GM11168 (cell line): ENCODE measurements at regions not wholly inside any gene's neighbourhood (a gene's known extent, or its start where the extent isn't known, plus 50 kb on each side); places are given as distances from the start of the nearest gene placed in this dataset.
"Not testable (repeated sequence)": the region's sequence is repeated elsewhere in the genome, so short reads cannot be mapped to it uniquely, and the experiment has no call there.

Experiments used
- in situ Hi-C: fragments of 300-500 bp; cut with MboI; formaldehyde crosslinking; loops from one replicate; pipeline ENCODE4 v1.12.0; 2022; ENCODE audit warnings: low sequenced_read_pairs; ENCODE audit not compliant: unreplicated experiment

- in situ Hi-C loops: no loop called here
These were observed 497.2 kb upstream of the CDH4 start for GRCh38 chr20:60754856-60755255.

GRCh38 chr20:60759651-60760050 lies 492.4 kb upstream of the CDH4 start:
- in situ Hi-C loops: no loop called here

- in situ Hi-C loops: no loop called here
These were observed 491.6 kb upstream of the CDH4 start for GRCh38 chr20:60760256-60761000.

- in situ Hi-C loops: no loop called here
These were observed 491.0 kb upstream of the CDH4 start for GRCh38 chr20:60761056-60761455.

- in situ Hi-C loops: no loop called here
These were observed 489.7 kb upstream of the CDH4 start for GRCh38 chr20:60762386-60762785.

- in situ Hi-C loops: no loop called here
These were observed 487.7 kb upstream of the CDH4 start for GRCh38 chr20:60764328-60764727.

GRCh38 chr20:60764771-60765170 lies 487.3 kb upstream of the CDH4 start:
- in situ Hi-C loops: no loop called here

- in situ Hi-C loops: no loop called here
These were observed 486.1 kb upstream of the CDH4 start for GRCh38 chr20:60765821-60766403.

GRCh38 chr20:60768216-60768615 lies 483.8 kb upstream of the CDH4 start:
- in situ Hi-C loops: no loop called here

- in situ Hi-C loops: no loop called here
These were observed 471.6 kb upstream of the CDH4 start for GRCh38 chr20:60780388-60781025.

GRCh38 chr20:60782959-60783625 lies 469.0 kb upstream of the CDH4 start:
- in situ Hi-C loops: no loop called here

GRCh38 chr20:60785301-60785700 lies 466.8 kb upstream of the CDH4 start:
- in situ Hi-C loops: no loop called here

- in situ Hi-C loops: no loop called here
These were observed 466.3 kb upstream of the CDH4 start for GRCh38 chr20:60785785-60786184.

- in situ Hi-C loops: no loop called here
These were observed 465.3 kb upstream of the CDH4 start for GRCh38 chr20:60786686-60787217.

GRCh38 chr20:60787276-60787675 lies 464.8 kb upstream of the CDH4 start:
- in situ Hi-C loops: no loop called here

- in situ Hi-C loops: no loop called here
These were observed 464.0 kb upstream of the CDH4 start for GRCh38 chr20:60788070-60788469.

- in situ Hi-C loops: no loop called here
These were observed 462.7 kb upstream of the CDH4 start for GRCh38 chr20:60789399-60789798.

- in situ Hi-C loops: not testable (repeated sequence)
These were observed 461.7 kb upstream of the CDH4 start for GRCh38 chr20:60790339-60790738.

GRCh38 chr20:60791823-60792222 lies 460.2 kb upstream of the CDH4 start:
- in situ Hi-C loops: no loop called here

- in situ Hi-C loops: no loop called here
These were observed 459.1 kb upstream of the CDH4 start for GRCh38 chr20:60792941-60793340.

GRCh38 chr20:60794674-60795073 lies 457.4 kb upstream of the CDH4 start:
- in situ Hi-C loops: no loop called here
